ENCODE measurements at regions not wholly inside any gene's neighbourhood (a gene's known extent, or its start where the extent isn't known, plus 50 kb on each side); places are given as distances from the start of the nearest gene placed in this dataset.

DNA sequence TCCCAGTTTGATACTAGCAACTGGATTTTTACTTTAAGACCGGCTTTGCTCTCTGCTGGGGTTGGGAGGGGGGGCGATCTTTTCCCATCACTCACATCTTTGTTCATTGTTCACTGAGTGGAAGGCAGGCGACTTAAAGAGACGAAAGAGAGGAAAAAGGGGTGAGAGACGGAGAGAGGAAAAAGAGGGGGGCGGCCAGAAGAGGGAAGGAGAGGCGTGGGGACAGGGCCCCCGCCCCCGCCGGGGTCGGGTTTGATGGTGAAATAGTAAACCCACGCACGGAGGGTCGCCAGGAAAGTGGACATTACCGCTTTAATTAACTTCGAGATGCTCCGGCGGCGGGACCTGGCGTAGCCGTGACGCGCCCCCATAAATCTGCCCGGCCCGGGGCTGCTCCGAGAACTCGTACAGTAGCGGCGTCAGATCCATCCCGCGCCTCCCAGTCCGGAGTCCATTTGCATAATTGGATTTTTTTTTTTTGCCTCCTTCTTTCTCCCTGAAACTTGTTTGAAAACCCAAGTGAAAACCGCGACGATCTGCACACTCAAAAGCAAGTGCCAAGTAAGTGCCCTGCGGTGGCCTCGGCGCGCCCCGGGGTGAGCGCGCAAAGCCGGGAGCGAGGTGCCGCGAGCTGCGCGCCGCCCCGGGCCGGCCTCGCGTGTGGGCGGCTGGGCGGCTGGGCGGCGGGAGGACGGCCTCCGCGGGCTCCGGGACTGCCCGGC lies 143.9 kb upstream of the ZNF536 start:
- TF ChIP-seq, protein P1, sequence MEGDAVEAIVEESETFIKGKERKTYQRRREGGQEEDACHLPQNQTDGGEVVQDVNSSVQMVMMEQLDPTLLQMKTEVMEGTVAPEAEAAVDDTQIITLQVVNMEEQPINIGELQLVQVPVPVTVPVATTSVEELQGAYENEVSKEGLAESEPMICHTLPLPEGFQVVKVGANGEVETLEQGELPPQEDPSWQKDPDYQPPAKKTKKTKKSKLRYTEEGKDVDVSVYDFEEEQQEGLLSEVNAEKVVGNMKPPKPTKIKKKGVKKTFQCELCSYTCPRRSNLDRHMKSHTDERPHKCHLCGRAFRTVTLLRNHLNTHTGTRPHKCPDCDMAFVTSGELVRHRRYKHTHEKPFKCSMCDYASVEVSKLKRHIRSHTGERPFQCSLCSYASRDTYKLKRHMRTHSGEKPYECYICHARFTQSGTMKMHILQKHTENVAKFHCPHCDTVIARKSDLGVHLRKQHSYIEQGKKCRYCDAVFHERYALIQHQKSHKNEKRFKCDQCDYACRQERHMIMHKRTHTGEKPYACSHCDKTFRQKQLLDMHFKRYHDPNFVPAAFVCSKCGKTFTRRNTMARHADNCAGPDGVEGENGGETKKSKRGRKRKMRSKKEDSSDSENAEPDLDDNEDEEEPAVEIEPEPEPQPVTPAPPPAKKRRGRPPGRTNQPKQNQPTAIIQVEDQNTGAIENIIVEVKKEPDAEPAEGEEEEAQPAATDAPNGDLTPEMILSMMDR (IDR thresholded peaks at IDR 0.05; ENCODE audit: low read depth, low read length, missing input control), result no peak
- TF ChIP-seq HNF4A (conservative IDR thresholded peaks at IDR 0.05) (no peak), RAD21 (IDR thresholded peaks at IDR 0.05) (no peak), EGR1 (IDR thresholded peaks at IDR 0.05; ENCODE audit: low read depth in 2 of 2) (no peak), FOXA1 (IDR thresholded peaks at IDR 0.05) (no peak), GABPA (IDR thresholded peaks at IDR 0.05 in 1 of 2, conservative IDR thresholded peaks at IDR 0.05 in 1 of 2) (no peak), YY1 (IDR thresholded peaks at IDR 0.05) (no peak), JUND (IDR thresholded peaks at IDR 0.05) (no peak), TAF1 (conservative IDR thresholded peaks at IDR 0.05) (no peak)
- TF ChIP-seq, protein P2, sequence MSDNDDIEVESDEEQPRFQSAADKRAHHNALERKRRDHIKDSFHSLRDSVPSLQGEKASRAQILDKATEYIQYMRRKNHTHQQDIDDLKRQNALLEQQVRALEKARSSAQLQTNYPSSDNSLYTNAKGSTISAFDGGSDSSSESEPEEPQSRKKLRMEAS (IDR thresholded peaks at IDR 0.05), result no peak
- TF ChIP-seq, protein P3, sequence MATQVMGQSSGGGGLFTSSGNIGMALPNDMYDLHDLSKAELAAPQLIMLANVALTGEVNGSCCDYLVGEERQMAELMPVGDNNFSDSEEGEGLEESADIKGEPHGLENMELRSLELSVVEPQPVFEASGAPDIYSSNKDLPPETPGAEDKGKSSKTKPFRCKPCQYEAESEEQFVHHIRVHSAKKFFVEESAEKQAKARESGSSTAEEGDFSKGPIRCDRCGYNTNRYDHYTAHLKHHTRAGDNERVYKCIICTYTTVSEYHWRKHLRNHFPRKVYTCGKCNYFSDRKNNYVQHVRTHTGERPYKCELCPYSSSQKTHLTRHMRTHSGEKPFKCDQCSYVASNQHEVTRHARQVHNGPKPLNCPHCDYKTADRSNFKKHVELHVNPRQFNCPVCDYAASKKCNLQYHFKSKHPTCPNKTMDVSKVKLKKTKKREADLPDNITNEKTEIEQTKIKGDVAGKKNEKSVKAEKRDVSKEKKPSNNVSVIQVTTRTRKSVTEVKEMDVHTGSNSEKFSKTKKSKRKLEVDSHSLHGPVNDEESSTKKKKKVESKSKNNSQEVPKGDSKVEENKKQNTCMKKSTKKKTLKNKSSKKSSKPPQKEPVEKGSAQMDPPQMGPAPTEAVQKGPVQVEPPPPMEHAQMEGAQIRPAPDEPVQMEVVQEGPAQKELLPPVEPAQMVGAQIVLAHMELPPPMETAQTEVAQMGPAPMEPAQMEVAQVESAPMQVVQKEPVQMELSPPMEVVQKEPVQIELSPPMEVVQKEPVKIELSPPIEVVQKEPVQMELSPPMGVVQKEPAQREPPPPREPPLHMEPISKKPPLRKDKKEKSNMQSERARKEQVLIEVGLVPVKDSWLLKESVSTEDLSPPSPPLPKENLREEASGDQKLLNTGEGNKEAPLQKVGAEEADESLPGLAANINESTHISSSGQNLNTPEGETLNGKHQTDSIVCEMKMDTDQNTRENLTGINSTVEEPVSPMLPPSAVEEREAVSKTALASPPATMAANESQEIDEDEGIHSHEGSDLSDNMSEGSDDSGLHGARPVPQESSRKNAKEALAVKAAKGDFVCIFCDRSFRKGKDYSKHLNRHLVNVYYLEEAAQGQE (IDR thresholded peaks at IDR 0.05), result no peak
- TF ChIP-seq, protein P4, sequence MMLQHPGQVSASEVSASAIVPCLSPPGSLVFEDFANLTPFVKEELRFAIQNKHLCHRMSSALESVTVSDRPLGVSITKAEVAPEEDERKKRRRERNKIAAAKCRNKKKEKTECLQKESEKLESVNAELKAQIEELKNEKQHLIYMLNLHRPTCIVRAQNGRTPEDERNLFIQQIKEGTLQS (IDR thresholded peaks at IDR 0.05), result no peak
- TF ChIP-seq, protein P5, sequence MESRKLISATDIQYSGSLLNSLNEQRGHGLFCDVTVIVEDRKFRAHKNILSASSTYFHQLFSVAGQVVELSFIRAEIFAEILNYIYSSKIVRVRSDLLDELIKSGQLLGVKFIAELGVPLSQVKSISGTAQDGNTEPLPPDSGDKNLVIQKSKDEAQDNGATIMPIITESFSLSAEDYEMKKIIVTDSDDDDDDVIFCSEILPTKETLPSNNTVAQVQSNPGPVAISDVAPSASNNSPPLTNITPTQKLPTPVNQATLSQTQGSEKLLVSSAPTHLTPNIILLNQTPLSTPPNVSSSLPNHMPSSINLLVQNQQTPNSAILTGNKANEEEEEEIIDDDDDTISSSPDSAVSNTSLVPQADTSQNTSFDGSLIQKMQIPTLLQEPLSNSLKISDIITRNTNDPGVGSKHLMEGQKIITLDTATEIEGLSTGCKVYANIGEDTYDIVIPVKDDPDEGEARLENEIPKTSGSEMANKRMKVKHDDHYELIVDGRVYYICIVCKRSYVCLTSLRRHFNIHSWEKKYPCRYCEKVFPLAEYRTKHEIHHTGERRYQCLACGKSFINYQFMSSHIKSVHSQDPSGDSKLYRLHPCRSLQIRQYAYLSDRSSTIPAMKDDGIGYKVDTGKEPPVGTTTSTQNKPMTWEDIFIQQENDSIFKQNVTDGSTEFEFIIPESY (IDR thresholded peaks at IDR 0.05), result no peak

Measured in liver (tissue), 3 donors.